GM23338 (cell line): ENCODE measurements at regions not wholly inside any gene's neighbourhood (a gene's known extent, or its start where the extent isn't known, plus 50 kb on each side); places are given as distances from the start of the nearest gene placed in this dataset.
"Not testable (repeated sequence)": the region's sequence is repeated elsewhere in the genome, so short reads cannot be mapped to it uniquely, and the experiment has no call there.

Source experiments
- CREB1 ChIP-seq: fragments of 250-450 bp; sonication (Bioruptor Pico); IDR thresholded peaks from 2 replicates; pipeline ENCODE4 v1.5.0; 2020; ENCODE audit warnings: low read depth, mild to moderate bottlenecking, moderate library complexity
- ETS1 ChIP-seq: IDR thresholded peaks from 2 replicates; pipeline ENCODE4 v1.6.1; 2016; ENCODE audit warnings: antibody characterized with exemption
- EZH2 ChIP-seq: fragments of 200-600 bp; sonication (generic); IDR thresholded peaks from one replicate; pipeline ENCODE4 v1.8.0; 2017; ENCODE audit warnings: antibody characterized with exemption, mild to moderate bottlenecking, low read depth; ENCODE audit not compliant: unreplicated experiment
- EZH2phosphoT487 ChIP-seq: fragments of 200-600 bp; sonication (generic); IDR thresholded peaks from one replicate; pipeline ENCODE4 v1.8.1; 2018; ENCODE audit warnings: antibody characterized with exemption; ENCODE audit not compliant: unreplicated experiment
- JUNB ChIP-seq: IDR thresholded peaks from one replicate; pipeline ENCODE4 v1.6.1; 2016; ENCODE audit warnings: antibody characterized with exemption; ENCODE audit not compliant: unreplicated experiment
- NANOG ChIP-seq: IDR thresholded peaks from 2 replicates; pipeline ENCODE4 v1.6.1; 2016; ENCODE audit warnings: antibody characterized with exemption, borderline replicate concordance
- POLR2AphosphoS5 ChIP-seq: IDR thresholded peaks from 2 replicates; pipeline ENCODE4 v1.6.1; 2016; ENCODE audit warnings: antibody characterized with exemption, low read depth
- STAT1 ChIP-seq: IDR thresholded peaks from one replicate; pipeline ENCODE4 v1.6.1; 2016; ENCODE audit warnings: antibody characterized with exemption; ENCODE audit not compliant: unreplicated experiment
- ZNF114 ChIP-seq: fragments of 250-450 bp; sonication (Bioruptor Pico); IDR thresholded peaks from 2 replicates; pipeline ENCODE4 v1.5.0; 2020; ENCODE audit warnings: mild to moderate bottlenecking, moderate library complexity
- ZNF331 ChIP-seq: fragments of 250-450 bp; sonication (Bioruptor Pico); IDR thresholded peaks from 2 replicates; pipeline ENCODE4 v1.5.0; 2020; ENCODE audit warnings: low read depth, mild to moderate bottlenecking, moderate library complexity
- ZNF462 ChIP-seq: fragments of 250-450 bp; sonication (Bioruptor Pico); IDR thresholded peaks from 2 replicates; pipeline ENCODE4 v1.5.0; 2020; ENCODE audit warnings: mild to moderate bottlenecking, moderate library complexity
- TF ChIP-seq, protein P1 (sequence below), 2 experiments: fragments of 200-600 bp in 1 of 2; sonication (generic) in 1 of 2; conservative IDR thresholded peaks; 2 replicates each; pipeline versions ENCODE4 v1.5.1 to v1.6.1; 2016 to 2017; ENCODE audit warnings: antibody characterized with exemption in 2 of 2, low read depth in 2 of 2, mild to moderate bottlenecking in 2 of 2, moderate library complexity in 1 of 2
- TF ChIP-seq, protein P2 (sequence below): IDR thresholded peaks from one replicate; pipeline ENCODE4 v1.6.1; 2018; ENCODE audit warnings: antibody characterized with exemption; ENCODE audit not compliant: unreplicated experiment

- TF ChIP-seq, protein P1, sequence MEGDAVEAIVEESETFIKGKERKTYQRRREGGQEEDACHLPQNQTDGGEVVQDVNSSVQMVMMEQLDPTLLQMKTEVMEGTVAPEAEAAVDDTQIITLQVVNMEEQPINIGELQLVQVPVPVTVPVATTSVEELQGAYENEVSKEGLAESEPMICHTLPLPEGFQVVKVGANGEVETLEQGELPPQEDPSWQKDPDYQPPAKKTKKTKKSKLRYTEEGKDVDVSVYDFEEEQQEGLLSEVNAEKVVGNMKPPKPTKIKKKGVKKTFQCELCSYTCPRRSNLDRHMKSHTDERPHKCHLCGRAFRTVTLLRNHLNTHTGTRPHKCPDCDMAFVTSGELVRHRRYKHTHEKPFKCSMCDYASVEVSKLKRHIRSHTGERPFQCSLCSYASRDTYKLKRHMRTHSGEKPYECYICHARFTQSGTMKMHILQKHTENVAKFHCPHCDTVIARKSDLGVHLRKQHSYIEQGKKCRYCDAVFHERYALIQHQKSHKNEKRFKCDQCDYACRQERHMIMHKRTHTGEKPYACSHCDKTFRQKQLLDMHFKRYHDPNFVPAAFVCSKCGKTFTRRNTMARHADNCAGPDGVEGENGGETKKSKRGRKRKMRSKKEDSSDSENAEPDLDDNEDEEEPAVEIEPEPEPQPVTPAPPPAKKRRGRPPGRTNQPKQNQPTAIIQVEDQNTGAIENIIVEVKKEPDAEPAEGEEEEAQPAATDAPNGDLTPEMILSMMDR (conservative IDR thresholded peaks at IDR 0.05; ENCODE audit: low read depth in 2 of 2): not testable (repeated sequence)
- not testable (repeated sequence) for TF ChIP-seq POLR2AphosphoS5; EZH2phosphoT487; CREB1; EZH2; STAT1; ETS1; ZNF331; ZNF114 (CRISPR knock-in tag); NANOG; JUNB; ZNF462 (CRISPR knock-in tag)
- TF ChIP-seq, protein P2, sequence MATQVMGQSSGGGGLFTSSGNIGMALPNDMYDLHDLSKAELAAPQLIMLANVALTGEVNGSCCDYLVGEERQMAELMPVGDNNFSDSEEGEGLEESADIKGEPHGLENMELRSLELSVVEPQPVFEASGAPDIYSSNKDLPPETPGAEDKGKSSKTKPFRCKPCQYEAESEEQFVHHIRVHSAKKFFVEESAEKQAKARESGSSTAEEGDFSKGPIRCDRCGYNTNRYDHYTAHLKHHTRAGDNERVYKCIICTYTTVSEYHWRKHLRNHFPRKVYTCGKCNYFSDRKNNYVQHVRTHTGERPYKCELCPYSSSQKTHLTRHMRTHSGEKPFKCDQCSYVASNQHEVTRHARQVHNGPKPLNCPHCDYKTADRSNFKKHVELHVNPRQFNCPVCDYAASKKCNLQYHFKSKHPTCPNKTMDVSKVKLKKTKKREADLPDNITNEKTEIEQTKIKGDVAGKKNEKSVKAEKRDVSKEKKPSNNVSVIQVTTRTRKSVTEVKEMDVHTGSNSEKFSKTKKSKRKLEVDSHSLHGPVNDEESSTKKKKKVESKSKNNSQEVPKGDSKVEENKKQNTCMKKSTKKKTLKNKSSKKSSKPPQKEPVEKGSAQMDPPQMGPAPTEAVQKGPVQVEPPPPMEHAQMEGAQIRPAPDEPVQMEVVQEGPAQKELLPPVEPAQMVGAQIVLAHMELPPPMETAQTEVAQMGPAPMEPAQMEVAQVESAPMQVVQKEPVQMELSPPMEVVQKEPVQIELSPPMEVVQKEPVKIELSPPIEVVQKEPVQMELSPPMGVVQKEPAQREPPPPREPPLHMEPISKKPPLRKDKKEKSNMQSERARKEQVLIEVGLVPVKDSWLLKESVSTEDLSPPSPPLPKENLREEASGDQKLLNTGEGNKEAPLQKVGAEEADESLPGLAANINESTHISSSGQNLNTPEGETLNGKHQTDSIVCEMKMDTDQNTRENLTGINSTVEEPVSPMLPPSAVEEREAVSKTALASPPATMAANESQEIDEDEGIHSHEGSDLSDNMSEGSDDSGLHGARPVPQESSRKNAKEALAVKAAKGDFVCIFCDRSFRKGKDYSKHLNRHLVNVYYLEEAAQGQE: not testable (repeated sequence)
These were observed 540.3 kb downstream of the TMTC2 start for GRCh38 chr12:83226960-83227359.
